TTC549 (cell line): ENCODE measurements at regions not wholly inside any gene's neighbourhood (a gene's known extent, or its start where the extent isn't known, plus 50 kb on each side); places are given as distances from the start of the nearest gene placed in this dataset.
A peak's percentile ranks its signal among the peaks of the same experiment; 100 is the strongest.

ENCODE experiments used
- FAIRE-seq: peaks from 2 replicates; lab custom pipeline; 2012; peaks lifted over from hg19 to GRCh38; lab: Jason Lieb, UNC

DNA sequence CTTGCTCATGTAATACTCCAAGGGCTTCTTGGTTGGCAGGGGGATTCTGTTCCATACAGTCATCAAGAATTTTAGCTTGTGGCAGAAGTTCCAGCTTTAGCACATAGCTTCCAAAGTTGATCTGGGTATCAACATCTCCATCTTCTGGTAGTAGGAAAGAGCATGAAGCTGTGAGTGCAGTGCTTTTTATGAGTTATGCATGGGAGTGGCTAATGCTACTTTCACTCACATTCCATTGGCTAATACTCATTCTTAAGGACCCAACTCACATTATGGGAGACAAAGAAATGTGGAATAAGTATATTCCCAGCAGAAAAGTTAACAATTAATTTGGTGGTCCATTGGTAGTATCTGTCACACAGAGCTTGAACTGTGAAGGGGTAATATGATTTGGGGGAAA lies 194.2 kb upstream of the CHD1 start:
- FAIRE-seq, result no peak

DNA sequence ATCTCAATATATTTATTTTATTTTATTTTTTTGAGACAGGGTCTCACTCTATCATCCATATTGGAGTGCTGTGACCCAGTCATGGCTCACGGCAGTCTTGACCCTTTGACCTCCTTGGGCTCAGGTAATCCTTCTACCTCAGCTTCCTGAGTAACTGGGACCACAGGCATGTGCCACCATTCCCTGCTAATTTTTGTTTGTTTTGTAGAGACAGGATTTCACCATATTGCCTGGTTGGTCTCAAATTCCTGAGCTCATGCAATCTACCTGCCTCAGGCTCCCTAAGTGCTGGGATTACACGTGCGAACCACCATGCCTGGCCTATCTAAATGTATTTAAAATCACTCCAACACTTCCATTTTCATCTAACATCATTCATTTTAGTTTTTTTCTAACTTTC lies 190.5 kb upstream of the CHD1 start:
- FAIRE-seq, result no peak

DNA sequence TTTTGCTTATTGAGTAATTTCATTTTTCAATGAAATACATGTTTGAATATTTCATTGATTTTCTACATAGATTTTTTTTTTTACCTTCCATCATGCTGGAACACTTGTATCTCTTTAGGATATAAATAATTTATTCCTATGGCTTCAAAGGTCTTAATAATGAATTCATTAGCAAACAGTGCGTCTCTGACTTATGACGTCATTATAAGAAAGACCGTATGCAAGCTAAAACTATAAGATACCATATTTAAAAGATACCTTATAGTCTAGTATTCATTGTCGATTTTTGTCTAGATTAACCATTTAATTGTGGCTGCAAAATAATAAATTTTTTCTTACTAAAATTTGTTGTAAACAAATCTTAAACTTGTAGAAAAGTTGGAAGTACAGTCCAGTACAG lies 187.7 kb upstream of the CHD1 start:
- FAIRE-seq, result no peak

DNA sequence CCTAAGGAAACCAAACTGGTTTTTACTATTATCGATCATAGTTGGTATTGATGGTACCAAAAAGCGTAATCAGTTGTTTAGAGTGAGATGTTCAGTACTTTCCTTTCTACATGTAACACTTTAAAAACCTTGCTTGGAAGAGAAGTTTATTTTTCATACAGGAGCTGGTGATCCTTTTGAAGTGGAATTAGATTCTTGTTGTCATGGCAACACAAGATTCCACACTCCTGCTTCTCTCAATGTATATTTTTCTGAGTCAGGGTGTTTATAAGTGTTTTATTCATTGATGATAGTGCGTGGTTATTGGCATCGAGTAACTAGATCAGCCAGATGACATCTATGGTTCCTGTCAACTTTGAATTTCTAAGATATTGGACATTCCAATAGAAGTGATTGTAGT lies 181.1 kb upstream of the CHD1 start:
- no peak for FAIRE-seq

DNA sequence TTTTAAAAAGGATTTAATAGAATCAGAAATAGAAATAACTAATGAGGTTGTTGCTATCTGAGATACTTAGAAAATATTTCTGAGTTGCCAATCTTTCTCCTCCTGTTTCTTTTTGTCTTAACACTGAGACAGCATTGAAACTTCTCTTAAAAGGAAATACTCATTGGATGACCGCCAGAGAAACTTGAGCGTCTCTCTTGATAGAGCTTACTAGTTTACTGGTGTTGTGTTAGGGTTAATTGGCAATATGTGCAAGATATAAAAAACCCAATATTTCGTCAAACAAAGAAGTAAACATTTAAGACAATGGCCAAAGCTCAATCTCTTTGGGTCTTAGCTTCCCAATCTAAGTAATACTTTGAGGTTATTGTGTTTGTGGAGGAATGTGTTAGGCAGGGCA lies 176.4 kb upstream of the CHD1 start:
- no peak for FAIRE-seq

DNA sequence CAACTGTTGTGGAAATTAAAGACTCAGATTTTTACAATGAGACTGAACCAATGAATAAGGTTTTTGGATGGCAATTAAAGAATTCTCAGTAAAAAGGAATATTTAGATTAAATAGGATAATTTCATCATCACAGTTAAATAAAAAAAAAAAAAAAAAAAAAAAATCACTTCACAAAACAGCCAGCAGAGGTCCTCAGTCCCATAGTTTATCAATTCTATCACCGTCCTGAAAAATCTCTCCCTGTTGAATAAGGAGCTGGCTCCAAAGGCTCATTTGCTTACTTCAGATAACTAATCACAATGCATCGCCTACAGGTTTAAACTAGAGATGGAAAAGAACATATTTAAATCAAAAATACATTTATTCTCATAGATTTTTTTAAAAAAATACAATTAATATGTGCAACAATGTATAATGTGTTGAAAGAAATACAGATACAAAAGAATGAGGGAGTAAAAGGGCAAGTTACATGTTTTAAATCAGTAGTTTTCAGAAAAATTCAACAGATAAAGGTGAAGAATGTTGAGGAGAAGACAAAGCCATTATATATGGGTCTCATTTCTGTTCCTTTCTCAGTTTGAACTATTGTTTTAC lies 175.8 kb upstream of the CHD1 start:
- peak; percentile 86 for FAIRE-seq

DNA sequence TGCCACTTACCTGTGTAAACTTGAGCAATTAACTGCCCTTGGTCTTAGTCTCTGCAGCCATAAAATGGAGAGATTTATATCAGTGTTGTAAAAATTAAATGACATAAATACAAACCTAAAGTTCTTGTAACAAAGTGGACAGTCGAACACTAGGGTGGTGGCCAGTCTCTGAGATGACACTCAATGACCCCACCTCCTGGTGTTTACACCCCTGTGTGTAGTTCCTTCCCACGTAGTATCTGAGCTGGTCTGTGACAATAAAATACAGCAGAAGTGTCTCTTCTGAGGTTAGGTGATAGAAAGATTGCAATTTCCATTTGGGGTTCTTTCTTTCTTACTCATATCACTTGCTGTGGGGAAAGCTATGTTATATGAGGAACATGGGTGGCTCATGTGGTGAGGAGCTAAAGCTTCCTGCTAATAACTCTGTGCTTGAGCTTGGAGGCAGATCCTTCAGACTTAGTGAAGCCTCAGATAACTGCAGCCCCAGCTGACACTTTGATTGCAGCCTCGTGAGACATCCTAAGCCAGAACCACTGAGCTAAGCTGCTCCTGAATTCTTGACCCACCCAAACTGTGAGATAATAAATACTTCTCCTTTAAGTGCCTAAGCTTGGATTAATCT lies 173.4 kb upstream of the CHD1 start:
- no peak for FAIRE-seq

DNA sequence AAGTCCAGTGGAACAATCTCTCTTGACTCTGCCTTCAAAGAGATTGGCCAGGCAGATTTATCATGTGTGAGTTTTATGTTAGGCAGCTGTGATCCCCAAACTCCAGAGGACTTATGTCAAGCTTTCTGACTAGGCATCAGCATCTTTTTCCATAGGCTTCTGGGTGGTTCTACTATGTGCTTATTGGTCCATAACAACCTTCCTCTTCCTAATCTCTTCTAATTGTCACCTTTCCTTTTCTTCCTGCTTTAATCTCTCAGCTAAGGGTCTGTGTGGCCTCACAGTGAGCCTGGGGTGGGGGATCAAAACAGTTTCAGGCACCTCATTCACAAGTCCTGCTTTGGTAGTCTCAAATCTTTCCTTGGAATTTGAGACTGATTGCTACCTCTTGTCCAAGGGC lies 170.9 kb upstream of the CHD1 start:
- FAIRE-seq, result no peak

DNA sequence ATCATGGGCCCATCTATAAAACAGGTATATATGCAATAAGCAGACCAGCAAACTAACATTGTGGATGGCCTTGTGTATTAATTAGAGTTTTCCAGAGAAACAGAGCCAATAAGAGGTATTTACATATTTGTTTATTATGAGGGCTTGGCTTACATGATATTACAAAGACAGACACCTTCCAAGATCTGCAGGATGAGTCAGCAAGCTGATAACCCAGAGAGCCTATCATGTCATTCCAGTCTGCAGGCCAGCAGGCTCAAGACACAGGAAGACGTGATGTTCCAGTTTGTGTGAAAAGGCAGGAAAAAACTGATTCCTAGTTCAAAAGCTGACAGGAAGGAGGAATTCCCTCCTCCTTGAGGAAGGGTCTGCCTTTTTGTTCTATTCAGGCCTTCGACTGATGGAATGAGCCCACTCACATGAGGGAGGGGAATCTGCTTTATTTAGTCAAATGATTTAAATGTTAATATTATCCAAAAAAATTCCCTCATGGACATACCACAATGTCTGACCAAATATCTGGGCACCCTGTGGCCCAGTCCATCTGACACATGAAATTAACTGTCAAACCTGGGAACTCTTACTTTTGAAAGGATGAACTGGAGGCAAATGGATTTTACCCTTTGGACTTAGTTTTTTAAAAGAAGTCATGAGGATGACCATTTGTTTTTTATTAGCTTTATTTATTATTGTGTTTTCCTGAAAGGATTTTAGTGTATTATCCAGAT lies 161.2 kb upstream of the CHD1 start:
- FAIRE-seq, result no peak

DNA sequence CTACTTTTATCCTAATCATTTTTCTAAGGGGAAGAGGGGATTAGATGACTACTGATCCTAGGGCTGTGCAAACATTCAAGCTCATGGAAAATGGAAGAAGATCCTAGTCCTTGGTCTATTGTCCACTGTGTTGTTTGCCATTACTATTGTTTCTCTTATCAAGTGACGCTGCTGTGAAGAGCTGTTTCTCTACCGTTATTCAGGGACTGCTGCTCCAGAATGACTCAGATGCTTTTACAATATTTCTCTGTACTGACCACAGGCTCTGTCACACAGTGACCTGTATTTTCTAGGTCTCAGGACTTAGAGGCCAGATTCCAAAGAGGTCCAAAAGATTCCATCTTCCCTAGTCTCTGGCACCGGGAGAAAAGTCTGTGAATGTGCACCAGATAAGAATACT lies 159.5 kb upstream of the CHD1 start:
- no peak for FAIRE-seq

DNA sequence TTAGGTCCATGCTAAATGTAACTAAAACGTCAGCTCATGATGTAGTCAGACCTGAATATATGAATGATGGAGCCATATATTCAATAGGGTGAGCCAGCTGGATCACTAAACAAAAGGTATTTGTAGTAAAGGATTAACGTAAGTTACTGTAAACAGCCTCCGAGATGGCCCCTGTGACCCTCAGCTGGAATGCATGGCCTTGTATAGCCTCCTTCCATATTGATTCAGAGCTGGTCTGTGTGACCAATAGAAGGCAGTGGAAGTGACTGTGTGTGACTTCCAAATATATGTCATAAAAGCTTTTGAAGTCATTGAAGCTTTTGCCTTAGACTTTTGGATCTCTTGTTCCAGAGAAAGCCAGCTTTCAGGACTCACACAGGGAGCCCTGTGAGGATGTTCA lies 154.4 kb upstream of the CHD1 start:
- no peak for FAIRE-seq

DNA sequence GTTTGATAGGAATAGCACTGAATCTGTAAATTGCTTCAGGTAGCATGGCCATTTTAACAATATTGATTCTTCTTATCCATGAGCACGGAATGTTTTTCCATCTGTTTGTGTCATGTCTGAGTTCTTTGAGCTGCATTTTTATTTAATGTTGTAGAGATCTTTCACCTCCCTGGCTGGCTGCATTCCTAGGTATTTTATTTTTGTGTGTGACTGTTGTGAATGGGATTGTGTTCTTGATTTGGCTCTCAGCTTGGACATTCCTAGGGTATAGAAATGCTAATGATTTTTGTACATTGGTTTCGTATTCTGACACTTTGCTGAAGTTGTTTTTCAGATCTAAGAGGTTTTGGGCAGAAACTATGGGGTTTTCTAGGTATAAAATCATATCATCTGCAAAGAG lies 152.9 kb upstream of the CHD1 start:
- no peak for FAIRE-seq

DNA sequence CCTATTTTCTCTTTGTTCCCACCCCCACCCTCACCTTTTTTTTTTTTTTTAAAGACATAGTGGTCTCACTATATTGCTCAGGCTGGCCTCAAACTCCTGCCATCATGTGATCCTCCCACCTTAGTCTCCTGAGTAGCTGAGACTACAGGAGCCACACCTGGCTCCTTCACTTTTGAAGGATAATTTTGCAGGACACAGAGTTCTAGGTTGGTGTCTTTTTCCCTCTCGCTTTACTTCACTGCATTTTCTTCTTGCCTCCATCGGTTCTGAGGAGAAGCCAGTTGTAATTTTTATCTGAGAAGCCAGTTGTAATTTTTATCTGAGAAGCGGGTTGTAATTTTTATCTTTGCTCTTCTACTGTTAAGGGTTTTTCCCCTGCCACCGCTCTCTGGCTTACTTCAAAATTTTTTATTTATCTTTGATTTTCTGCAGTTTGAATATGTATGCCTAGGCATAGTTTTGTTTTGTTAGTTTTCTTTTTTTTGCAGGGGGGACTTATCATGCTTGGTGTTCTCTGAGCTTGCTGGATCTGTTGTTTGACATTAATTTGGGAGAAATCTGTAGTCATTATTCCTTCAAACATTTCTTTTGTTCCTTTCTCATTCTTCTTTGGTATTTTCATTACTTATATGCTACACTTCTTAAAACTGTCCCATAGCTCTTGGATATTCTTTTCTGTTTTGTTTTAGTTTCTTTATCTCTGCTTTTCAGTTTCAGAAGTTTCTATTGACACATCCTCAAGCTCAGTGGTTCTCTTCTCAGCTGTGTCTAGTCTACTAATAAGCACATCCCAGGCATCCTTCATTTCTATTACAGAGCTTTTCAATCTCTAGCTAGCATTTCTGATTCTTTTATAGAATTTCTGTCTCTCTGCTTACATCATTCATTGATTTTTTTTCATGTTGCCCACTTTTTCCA lies 148.2 kb upstream of the CHD1 start:
- FAIRE-seq, result no peak

DNA sequence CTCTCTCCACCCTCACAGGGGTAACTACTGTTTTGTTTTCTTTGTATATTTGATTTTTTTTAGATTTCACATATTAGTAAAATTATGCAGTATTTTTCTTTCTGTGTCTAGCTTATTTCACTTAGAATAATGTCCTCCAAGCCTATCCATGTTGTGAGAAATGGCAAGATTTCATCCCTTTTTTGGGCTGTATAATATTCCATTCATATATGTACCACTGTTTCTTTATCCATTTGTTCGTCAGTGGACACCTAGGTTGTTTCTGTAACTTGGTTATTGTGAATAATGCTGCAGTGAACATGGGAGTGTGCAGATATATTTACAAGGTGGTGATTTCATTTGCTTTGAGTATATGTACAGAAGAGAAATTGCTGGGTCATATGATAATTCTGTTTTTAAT lies 144.0 kb upstream of the CHD1 start:
- no peak for FAIRE-seq

DNA sequence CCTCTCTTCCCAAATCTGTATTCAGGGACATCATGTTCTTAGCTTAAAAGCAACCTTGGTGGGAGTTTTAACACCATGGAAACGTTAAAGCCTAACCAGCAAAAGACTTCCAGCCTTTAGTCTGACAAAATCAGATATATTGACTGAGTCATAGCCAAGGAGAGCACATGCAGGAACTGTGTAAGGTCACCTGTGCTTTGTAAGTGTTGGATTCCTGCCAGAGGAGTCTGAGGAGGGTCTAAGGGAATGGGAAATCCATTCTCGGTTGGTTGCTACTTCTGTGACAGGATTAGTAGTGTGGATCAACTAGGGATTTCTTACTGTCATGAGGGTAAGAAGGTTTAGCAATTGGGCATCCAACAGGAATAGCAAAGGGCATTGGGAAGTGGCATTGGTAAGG lies 142.0 kb upstream of the CHD1 start:
- no peak for FAIRE-seq

DNA sequence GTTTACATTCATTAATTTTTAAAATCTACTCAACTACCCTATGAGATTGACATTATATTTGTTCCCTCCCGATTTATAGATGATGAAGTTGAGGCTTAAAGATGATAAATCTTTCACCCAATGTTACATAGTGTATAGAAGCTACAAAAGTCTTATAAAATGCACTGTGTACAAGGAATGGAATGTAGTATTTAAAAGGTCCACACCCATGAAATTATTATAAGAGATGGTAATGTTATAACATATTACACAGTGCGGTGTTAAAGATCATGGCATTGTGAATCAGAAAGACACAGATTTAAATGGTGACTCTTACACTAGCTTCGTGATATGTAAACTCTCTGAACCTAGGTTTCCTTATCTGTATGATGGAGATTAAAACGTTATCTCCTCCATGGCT lies 141.6 kb upstream of the CHD1 start:
- FAIRE-seq, result no peak

DNA sequence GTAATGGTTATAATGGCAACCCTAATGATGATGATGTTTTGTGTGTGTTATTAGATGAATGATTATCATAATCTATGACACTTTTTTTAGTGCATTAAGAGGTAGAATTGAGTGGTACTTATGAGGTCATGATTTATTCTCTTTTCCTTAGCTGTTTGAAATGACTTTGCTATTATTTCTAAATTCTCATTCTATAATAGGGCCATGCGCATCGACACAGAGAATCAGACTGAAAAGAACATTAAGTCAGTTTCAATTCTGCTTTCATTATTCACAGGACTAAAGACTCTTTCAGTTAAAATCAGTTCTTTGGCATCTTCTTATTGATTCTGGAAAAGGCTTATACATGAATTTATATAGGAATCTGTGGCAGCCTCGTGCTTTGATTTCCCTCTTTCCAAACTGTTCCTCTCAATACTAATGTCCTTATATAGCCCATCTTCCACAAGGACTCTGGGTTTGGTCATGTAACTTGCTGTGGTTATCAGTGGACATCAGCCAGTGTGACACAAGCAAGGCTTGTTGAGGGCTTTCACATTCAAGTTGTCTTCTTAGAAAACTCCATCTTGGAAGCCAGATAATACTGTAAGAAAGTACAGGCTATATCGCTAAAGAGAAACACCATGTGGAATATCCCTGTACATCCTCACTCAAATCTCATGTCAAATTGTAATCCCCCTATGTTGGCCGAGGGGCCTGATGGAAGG lies 140.3 kb upstream of the CHD1 start:
- no peak for FAIRE-seq

DNA sequence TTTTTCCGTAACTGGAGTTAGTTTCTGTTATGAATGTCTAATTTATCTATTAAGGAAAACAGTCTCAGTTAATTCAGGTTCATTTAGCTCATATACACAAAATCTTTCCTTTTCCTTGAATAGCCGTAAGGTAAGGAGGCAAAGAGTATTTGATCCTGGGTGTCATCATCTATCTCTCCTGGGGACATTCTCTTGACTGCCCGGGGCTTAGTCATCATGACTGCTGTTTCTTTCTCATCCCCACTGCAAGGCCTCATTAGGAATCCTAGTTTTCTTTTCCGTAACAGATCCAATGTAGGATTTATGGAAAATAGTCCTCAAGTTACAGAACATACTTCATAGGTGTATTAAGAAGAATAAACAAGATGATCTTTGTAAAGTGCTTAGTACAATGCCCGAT lies 134.9 kb upstream of the CHD1 start:
- no peak for FAIRE-seq

DNA sequence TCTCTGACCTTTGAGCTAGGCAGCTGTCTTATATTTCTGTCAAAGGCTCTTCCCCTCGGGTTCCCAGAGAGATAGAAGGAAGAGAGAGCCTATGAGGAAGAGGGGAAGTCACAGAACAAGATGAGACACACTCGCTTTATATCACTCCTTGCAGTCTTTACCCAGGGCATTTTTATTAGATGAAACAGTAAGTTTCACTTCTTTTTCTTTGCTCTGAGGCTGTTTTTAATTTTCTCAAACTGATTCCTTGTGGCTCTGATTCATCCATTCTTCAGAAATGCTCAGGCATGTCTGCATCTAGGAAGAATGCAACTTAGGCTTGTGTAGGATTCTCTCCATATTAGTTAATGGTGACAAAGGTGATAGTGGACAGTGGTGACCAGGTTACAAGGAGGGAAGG lies 132.9 kb upstream of the CHD1 start:
- FAIRE-seq, result no peak

DNA sequence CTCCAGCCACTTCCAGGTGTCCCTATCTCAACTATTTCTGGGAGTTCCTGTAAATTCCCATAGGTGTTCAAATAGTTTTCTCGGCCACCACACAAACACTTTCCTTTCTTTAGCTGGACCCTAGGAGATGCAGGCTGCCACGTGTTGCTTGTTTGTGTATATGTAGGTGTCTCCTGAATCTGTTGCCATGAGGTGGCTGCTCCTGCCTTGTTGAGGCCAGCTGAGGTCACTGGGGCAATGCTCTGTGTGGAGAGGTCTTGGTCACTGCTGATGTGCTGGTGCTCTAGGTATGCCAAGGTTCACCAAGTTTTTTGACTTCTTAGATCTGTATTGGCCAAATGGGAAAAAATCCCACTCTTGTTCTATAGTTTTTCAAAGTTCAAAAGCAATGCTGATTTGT lies 132.5 kb upstream of the CHD1 start:
- FAIRE-seq, result no peak

DNA sequence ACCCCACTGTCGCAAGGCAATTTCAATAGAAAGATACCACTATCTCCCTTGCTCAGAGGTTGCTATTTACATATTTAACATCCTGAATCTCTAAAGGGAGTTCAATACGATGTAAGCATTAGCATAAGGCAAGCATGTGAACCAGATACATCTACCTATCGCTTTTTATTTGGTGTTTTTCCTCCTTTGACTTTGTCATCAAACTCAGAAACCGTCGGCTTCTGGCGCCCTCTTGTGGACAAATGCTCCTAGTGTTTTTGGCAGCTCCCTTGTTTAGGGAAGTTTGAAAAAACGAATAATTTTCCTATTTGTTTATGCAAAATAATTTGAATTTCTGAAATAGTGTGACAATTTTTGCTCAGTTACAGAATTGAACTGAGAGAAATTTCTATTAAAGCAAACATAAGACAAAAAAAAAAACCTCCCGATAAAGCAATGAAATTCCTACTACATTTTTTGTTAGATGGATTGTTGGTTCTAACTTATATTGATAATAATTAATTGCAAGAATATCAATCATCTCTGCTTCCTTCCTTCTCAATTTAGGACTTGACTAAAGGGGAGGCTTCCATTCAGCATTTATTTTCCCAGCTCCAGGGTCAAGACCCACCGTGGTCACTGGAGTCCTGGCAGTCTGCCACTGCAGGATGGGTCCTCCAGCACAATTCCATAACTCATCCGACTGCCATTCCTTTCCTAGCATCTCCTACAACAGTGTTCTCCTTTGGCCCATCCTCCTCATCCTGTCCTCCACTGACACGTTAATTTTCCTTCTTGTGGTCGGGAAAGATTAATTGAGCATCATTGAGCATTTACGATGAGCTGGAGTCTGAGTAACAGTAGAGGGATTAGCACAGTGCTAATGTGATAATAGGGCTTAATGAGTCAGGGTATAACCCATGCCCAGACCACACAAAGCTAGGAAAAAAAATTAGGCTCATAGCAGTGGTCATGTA lies 131.8 kb upstream of the CHD1 start:
- FAIRE-seq, result peak; percentile 73
